Osteocyte (in vitro differentiated cells): ENCODE measurements at regions not wholly inside any gene's neighbourhood (a gene's known extent, or its start where the extent isn't known, plus 50 kb on each side); places are given as distances from the start of the nearest gene placed in this dataset.

ENCODE experiments used
- DNase-seq: peaks from one replicate; pipeline ENCODE4 v3.0.0; 2021; ENCODE audit warnings: mixed read lengths; ENCODE audit not compliant: unreplicated experiment; ENCODE audit errors: extremely low spot score
- H3K27ac Mint-ChIP-seq: one replicate; pipeline ENCODE4 v1.8.0; 2021; ENCODE audit warnings: mild to moderate bottlenecking, mixed read lengths; ENCODE audit not compliant: unreplicated experiment
- H3K27me3 Mint-ChIP-seq: one replicate; pipeline ENCODE4 v1.8.0; 2021; ENCODE audit warnings: mixed read lengths; ENCODE audit not compliant: unreplicated experiment
- H3K36me3 Mint-ChIP-seq: one replicate; pipeline ENCODE4 v1.8.0; 2021; ENCODE audit warnings: mixed read lengths; ENCODE audit not compliant: unreplicated experiment
- H3K4me1 Mint-ChIP-seq: one replicate; pipeline ENCODE4 v1.8.0; 2021; ENCODE audit warnings: mixed read lengths; ENCODE audit not compliant: unreplicated experiment
- H3K4me3 Mint-ChIP-seq: one replicate; pipeline ENCODE4 v1.8.0; 2021; ENCODE audit warnings: mild to moderate bottlenecking, moderate library complexity, mixed read lengths; ENCODE audit not compliant: unreplicated experiment
- H3K9me3 Mint-ChIP-seq: one replicate; pipeline ENCODE4 v1.8.0; 2021; ENCODE audit warnings: mixed read lengths; ENCODE audit not compliant: unreplicated experiment
- CTCF ChIP-seq: fragments of 200-600 bp; sonication (generic); IDR thresholded peaks from 2 replicates; pipeline ENCODE4 v1.5.0; 2021; ENCODE audit warnings: antibody characterized with exemption, mild to moderate bottlenecking, moderate library complexity

- Mint-ChIP-seq H3K4me3 (peak overlapping the region; percentile 14), H3K27me3 (no peaks in the 10 kb centered on the region), H3K4me1 (peaks cover 73% of the 10 kb centered on the region), H3K27ac (peak overlapping the region; percentile 91), H3K36me3 (no peaks in the 10 kb centered on the region), H3K9me3 (no peaks in the 10 kb centered on the region)
- peak; percentile 92 for DNase-seq
- no peak for TF ChIP-seq CTCF
Observed at GRCh38 chr2:207258263-207258991, 92.7 kb upstream of the KLF7 start.

DNA sequence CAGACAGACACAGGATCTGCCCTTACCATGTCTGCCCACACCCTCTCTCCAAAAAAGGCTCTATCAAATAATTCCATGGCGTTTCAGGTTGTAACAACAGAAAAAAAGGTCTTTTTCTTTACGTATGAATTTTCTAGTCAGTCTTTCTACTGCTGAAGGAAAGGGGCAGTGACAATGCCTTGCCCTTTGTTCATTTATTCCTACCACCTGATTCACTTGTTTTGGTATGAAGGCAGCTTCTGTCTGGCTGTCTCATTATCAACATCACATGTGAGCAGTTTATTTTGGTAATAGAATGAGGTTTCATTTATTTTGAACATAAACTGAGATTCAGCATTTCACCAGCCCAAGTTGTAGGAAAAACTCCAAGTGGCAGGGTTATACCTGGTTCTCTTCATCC is 94.3 kb upstream of the KLF7 start:
- no peak for TF ChIP-seq CTCF
- DNase-seq = no peak
- Mint-ChIP-seq H3K4me3 (no peak overlapping the region), H3K9me3 (peaks cover under 1% of the 10 kb centered on the region), H3K27me3 (no peaks in the 10 kb centered on the region), H3K4me1 (peaks cover 57% of the 10 kb centered on the region), H3K36me3 (no peaks in the 10 kb centered on the region), H3K27ac (peak overlapping the region; percentile 91)

GRCh38 chr2:207260947-207261346 is 95.2 kb upstream of the KLF7 start:
- Mint-ChIP-seq H3K9me3 (peaks cover 3% of the 10 kb centered on the region), H3K27ac (no peak overlapping the region), H3K36me3 (no peaks in the 10 kb centered on the region), H3K27me3 (no peaks in the 10 kb centered on the region), H3K4me3 (no peak overlapping the region), H3K4me1 (peaks cover 57% of the 10 kb centered on the region)
- no peak for DNase-seq
- TF ChIP-seq CTCF = no peak

DNA sequence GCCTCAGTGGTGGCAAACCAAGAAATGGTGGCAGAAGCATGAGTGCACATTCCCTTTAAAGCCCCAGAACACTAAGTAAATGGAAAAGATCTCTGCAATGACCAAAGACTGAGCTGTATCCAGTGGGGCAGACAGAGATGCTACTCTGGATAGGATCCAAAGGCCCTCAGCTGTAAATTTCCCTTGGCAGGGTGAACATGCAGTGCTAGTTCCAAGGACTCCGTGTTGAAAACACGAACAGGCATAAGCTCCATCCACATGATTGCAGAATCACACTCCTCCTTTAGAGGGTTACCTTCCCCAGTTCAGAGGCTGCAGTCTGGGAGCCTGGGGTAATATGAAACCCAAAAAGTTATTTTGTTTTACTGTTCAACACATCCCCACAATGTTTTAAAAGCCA is 98.6 kb upstream of the KLF7 start:
- Mint-ChIP-seq H3K4me1 (peaks cover 31% of the 10 kb centered on the region), H3K27me3 (no peaks in the 10 kb centered on the region), H3K9me3 (peaks cover 3% of the 10 kb centered on the region), H3K27ac (no peak overlapping the region), H3K4me3 (no peak overlapping the region), H3K36me3 (no peaks in the 10 kb centered on the region)
- no peak for TF ChIP-seq CTCF
- DNase-seq = no peak

- Mint-ChIP-seq H3K27ac (no peak overlapping the region), H3K4me1 (peaks cover 21% of the 10 kb centered on the region), H3K4me3 (no peak overlapping the region), H3K27me3 (no peaks in the 10 kb centered on the region), H3K36me3 (no peaks in the 10 kb centered on the region), H3K9me3 (peaks cover 3% of the 10 kb centered on the region)
- DNase-seq = no peak
- no peak for TF ChIP-seq CTCF
Observed at GRCh38 chr2:207265332-207265731, 99.6 kb upstream of the KLF7 start.
